HG03025 (cell line): ENCODE measurements at regions not wholly inside any gene's neighbourhood (a gene's known extent, or its start where the extent isn't known, plus 50 kb on each side); places are given as distances from the start of the nearest gene placed in this dataset.
A peak's percentile ranks its signal among the peaks of the same experiment; 100 is the strongest.

Experiments used
- ATAC-seq: cut with Tn5 transposase; IDR thresholded peaks from one replicate; pipeline ENCODE4 v1.9.1; 2021; ENCODE audit warnings: mild to moderate bottlenecking, moderate library complexity; ENCODE audit not compliant: unreplicated experiment, low FRiP score

- ATAC-seq, result no peak
Measured at GRCh38 chr11:88448131-88448670, 110.7 kb upstream of the CTSC start.

GRCh38 chr11:88447281-88447680, 109.7 kb upstream of the CTSC start:
- no peak for ATAC-seq

GRCh38 chr11:88439356-88439755, 101.8 kb upstream of the CTSC start:
- no peak for ATAC-seq

- ATAC-seq, result no peak
Measured at GRCh38 chr11:88438721-88439120, 101.2 kb upstream of the CTSC start.

GRCh38 chr11:88435415-88435814, 97.9 kb upstream of the CTSC start:
- peak; percentile 98 for ATAC-seq

- ATAC-seq, result no peak
Measured at GRCh38 chr11:88434333-88434976, 96.9 kb upstream of the CTSC start.

GRCh38 chr11:88433536-88434230, 96.1 kb upstream of the CTSC start:
- ATAC-seq, result no peak

GRCh38 chr11:88431675-88432341, 94.3 kb upstream of the CTSC start:
- ATAC-seq, result no peak

- ATAC-seq, result no peak
Measured at GRCh38 chr11:88428959-88429358, 91.4 kb upstream of the CTSC start.

GRCh38 chr11:88427719-88428118, 90.2 kb upstream of the CTSC start:
- ATAC-seq, result no peak

- no peak for ATAC-seq
Measured at GRCh38 chr11:88424881-88425280, 87.3 kb upstream of the CTSC start.

- ATAC-seq, result peak; percentile 84
Measured at GRCh38 chr11:88421530-88421929, 84.0 kb upstream of the CTSC start.

GRCh38 chr11:88420165-88420791, 82.7 kb upstream of the CTSC start:
- ATAC-seq, result no peak

- ATAC-seq, result no peak
Measured at GRCh38 chr11:88418508-88418907, 81.0 kb upstream of the CTSC start.

- ATAC-seq, result no peak
Measured at GRCh38 chr11:88415495-88415894, 78.0 kb upstream of the CTSC start.

GRCh38 chr11:88414981-88415413, 77.5 kb upstream of the CTSC start:
- no peak for ATAC-seq

GRCh38 chr11:88414385-88414861, 76.9 kb upstream of the CTSC start:
- ATAC-seq, result peak; percentile 48

GRCh38 chr11:88411265-88411664, 73.7 kb upstream of the CTSC start:
- no peak for ATAC-seq

GRCh38 chr11:88410656-88411055, 73.1 kb upstream of the CTSC start:
- no peak for ATAC-seq

- no peak for ATAC-seq
Measured at GRCh38 chr11:88410056-88410455, 72.5 kb upstream of the CTSC start.

- no peak for ATAC-seq
Measured at GRCh38 chr11:88406876-88407275, 69.3 kb upstream of the CTSC start.
